Type B pancreatic cell (in vitro differentiated cells): ENCODE measurements at regions not wholly inside any gene's neighbourhood (a gene's known extent, or its start where the extent isn't known, plus 50 kb on each side); places are given as distances from the start of the nearest gene placed in this dataset.
"Not testable (repeated sequence)": the region's sequence is repeated elsewhere in the genome, so short reads cannot be mapped to it uniquely, and the experiment has no call there.

Experiments
- DNase-seq: peaks from one replicate; pipeline ENCODE4 v3.0.0; 2021; ENCODE audit warnings: mixed read lengths; ENCODE audit not compliant: unreplicated experiment; ENCODE audit errors: extremely low spot score
- H3K27ac Mint-ChIP-seq: 2 replicates; pipeline ENCODE4 v1.8.0; 2021; ENCODE audit warnings: mild to moderate bottlenecking, mixed read lengths
- H3K27me3 Mint-ChIP-seq: 2 replicates; pipeline ENCODE4 v1.8.0; 2021; ENCODE audit warnings: mixed read lengths
- H3K36me3 Mint-ChIP-seq: 2 replicates; pipeline ENCODE4 v1.8.0; 2021; ENCODE audit warnings: mixed read lengths
- H3K4me1 Mint-ChIP-seq: one replicate; pipeline ENCODE4 v1.8.0; 2021; ENCODE audit warnings: mixed read lengths; ENCODE audit not compliant: unreplicated experiment
- H3K4me3 Mint-ChIP-seq: 2 replicates; pipeline ENCODE4 v1.8.0; 2021; ENCODE audit warnings: mild to moderate bottlenecking, mixed read lengths
- H3K9me3 Mint-ChIP-seq: 2 replicates; pipeline ENCODE4 v1.8.0; 2021; ENCODE audit warnings: mixed read lengths
- TF ChIP-seq, protein P1 (sequence below): fragments of 200-600 bp; sonication (generic); conservative IDR thresholded peaks from 2 replicates; pipeline ENCODE4 v1.5.0; 2021; ENCODE audit warnings: antibody characterized with exemption, mild to moderate bottlenecking

- Mint-ChIP-seq H3K27ac (no peak overlapping the region), H3K4me3 (no peak overlapping the region), H3K4me1 (peaks cover 5% of the 10 kb centered on the region), H3K9me3 (no peaks in the 10 kb centered on the region), H3K27me3 (no peaks in the 10 kb centered on the region), H3K36me3 (no peaks in the 10 kb centered on the region)
- TF ChIP-seq, protein P1, sequence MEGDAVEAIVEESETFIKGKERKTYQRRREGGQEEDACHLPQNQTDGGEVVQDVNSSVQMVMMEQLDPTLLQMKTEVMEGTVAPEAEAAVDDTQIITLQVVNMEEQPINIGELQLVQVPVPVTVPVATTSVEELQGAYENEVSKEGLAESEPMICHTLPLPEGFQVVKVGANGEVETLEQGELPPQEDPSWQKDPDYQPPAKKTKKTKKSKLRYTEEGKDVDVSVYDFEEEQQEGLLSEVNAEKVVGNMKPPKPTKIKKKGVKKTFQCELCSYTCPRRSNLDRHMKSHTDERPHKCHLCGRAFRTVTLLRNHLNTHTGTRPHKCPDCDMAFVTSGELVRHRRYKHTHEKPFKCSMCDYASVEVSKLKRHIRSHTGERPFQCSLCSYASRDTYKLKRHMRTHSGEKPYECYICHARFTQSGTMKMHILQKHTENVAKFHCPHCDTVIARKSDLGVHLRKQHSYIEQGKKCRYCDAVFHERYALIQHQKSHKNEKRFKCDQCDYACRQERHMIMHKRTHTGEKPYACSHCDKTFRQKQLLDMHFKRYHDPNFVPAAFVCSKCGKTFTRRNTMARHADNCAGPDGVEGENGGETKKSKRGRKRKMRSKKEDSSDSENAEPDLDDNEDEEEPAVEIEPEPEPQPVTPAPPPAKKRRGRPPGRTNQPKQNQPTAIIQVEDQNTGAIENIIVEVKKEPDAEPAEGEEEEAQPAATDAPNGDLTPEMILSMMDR: no peak
- DNase-seq: no peak
Measured at GRCh38 chr21:15472108-15473040, 257.4 kb upstream of the USP25 start.

DNA sequence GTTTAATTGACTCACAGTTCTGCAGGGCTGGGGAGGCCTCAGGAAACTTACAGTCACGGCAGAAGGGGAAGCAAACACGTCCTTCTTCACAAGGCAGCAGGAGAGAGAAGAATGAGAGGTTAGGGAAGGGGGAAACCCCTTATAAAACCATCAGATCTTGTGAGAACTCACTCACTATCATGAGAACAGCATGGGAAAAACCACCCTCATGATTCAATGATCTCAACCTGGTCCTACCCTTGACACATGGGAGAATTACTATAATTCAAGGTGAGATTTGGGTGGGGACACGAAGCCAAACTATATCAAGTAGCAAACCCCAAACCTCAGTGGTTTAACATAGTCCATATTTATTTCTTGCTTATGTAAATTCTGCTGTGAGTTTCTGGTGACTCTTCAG is 252.0 kb upstream of the USP25 start:
- not testable (repeated sequence) for H3K36me3 Mint-ChIP-seq, H3K27ac Mint-ChIP-seq, DNase-seq, H3K9me3 Mint-ChIP-seq, H3K4me3 Mint-ChIP-seq, H3K27me3 Mint-ChIP-seq
- H3K4me1 Mint-ChIP-seq: peaks cover 31% of the 10 kb centered on the region

- Mint-ChIP-seq H3K4me3 (no peak overlapping the region), H3K27me3 (no peaks in the 10 kb centered on the region), H3K36me3 (peaks cover 4% of the 10 kb centered on the region), H3K4me1 (peaks cover 37% of the 10 kb centered on the region), H3K27ac (no peak overlapping the region), H3K9me3 (peaks cover 4% of the 10 kb centered on the region)
- no peak for DNase-seq
- TF ChIP-seq, protein P1: no peak
Measured at GRCh38 chr21:15480160-15480559, 249.6 kb upstream of the USP25 start.

DNA sequence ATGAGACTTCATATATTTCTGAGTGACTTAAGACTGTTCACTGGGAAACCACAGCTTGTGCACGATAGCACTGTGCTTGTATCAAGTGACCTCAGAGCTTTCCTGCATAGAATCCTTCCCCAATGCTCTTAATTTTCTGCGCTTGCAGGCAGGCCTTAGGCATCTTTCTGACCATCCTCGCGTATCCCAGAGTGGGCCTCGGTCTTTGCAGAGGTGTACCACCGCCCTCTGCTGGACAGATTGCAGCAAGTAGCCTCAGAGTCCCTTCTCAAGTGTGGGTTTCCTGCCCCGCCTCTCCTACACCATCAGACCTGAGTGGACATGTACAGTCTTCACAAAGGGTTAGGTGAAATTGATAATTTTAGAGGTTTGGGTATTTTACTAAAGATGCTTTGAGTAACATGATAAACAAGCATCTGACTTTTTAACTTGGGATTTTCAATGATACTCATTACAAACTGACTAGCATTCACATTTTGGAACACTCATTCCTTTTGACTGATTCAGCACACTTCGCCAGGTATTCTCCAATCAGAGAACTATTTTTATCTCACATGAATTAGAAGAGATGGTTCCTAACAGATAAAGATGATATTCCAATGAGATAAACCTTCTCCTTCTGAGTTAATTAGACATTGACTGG is 246.5 kb upstream of the USP25 start:
- H3K27me3 Mint-ChIP-seq: no peaks in the 10 kb centered on the region
- H3K9me3 Mint-ChIP-seq: peaks cover 4% of the 10 kb centered on the region
- H3K27ac Mint-ChIP-seq: no peak overlapping the region
- H3K4me1 Mint-ChIP-seq: peaks cover 37% of the 10 kb centered on the region
- H3K36me3 Mint-ChIP-seq: peaks cover 4% of the 10 kb centered on the region
- no peak overlapping the region for H3K4me3 Mint-ChIP-seq
- TF ChIP-seq, protein P1: peak; percentile 95
- DNase-seq: peak; percentile 90

- no peak overlapping the region for H3K4me3 Mint-ChIP-seq
- no peaks in the 10 kb centered on the region for H3K36me3 Mint-ChIP-seq
- H3K4me1 Mint-ChIP-seq: peaks cover 11% of the 10 kb centered on the region
- TF ChIP-seq, protein P1: no peak
- H3K9me3 Mint-ChIP-seq: peaks cover 6% of the 10 kb centered on the region
- no peak for DNase-seq
- H3K27me3 Mint-ChIP-seq: no peaks in the 10 kb centered on the region
- H3K27ac Mint-ChIP-seq: no peak overlapping the region
Measured at GRCh38 chr21:15486460-15487195, 243.2 kb upstream of the USP25 start.
